ENCODE measurements at regions not wholly inside any gene's neighbourhood (a gene's known extent, or its start where the extent isn't known, plus 50 kb on each side); places are given as distances from the start of the nearest gene placed in this dataset.

- Histone ChIP-seq H3K4me1 (ENCODE audit: control insufficient read depth in 1 of 2, insufficient read depth in 2 of 2, low read length in 2 of 2) (0 out of 4 replicates have a peak, but pooled peaks cover 0 to 3% of the 10 kb centered on the region in 2 experiments), H3K9me3 (ENCODE audit: control insufficient read depth in 1 of 2, insufficient read depth in 1 of 2, low read depth in 1 of 2, low read length in 2 of 2) (no peaks in the 10 kb centered on the region), H3K36me3 (ENCODE audit: control insufficient read depth in 1 of 2, insufficient read depth in 2 of 2, low read length in 2 of 2) (no peaks in the 10 kb centered on the region), H4K20me1 (ENCODE audit: insufficient read depth) (no peaks in the 10 kb centered on the region), H3K4me3 (replicated peaks in 1 of 2; ENCODE audit: low read depth in 1 of 2, low read length in 2 of 2) (no peak overlapping the region), H3K27ac (ENCODE audit: low read depth, low read length) (no peak overlapping the region), H2AFZ (ENCODE audit: low read depth, low read length, poor library complexity, severe bottlenecking) (no peak overlapping the region), H3K9ac (ENCODE audit: low read length) (no peak overlapping the region), H3K4me2 (ENCODE audit: low read length) (no peak overlapping the region), H3K9me2 (ENCODE audit: insufficient read depth) (no peaks in the 10 kb centered on the region), H3K27me3 (ENCODE audit: insufficient read depth, low read length) (peaks cover 9% of the 10 kb centered on the region; the same call in 1 of the 2 replicates), H3K79me2 (ENCODE audit: insufficient read depth, low read length) (no peaks in the 10 kb centered on the region)
- ChIA-PET RAD21 (ENCODE audit: low non-redundant PET in 1 of 2, low total read pairs in 2 of 2, uncharacterized antibody in 2 of 2, unreplicated experiment in 2 of 2) (no interaction called here), POLR2A (no interaction called here), CTCF (no interaction called here)
- ATAC-seq (no peak), DNase-seq (ENCODE audit: low read depth, low spot score) (no peak)
- TF ChIP-seq ATF3 (IDR thresholded peaks at IDR 0.05), result no peak
- no peak for TF ChIP-seq ZNF274 (IDR thresholded peaks at IDR 0.05; ENCODE audit: low read depth, low read length)
- no peak for TF ChIP-seq YY1 (IDR thresholded peaks at IDR 0.05; ENCODE audit: extremely low read depth, insufficient replicate concordance, low read depth, low read length)
- no peak for TF ChIP-seq SIN3A (IDR thresholded peaks at IDR 0.05; ENCODE audit: low read depth)
- TF ChIP-seq ZBTB33 (IDR thresholded peaks at IDR 0.05; ENCODE audit: extremely low read depth, insufficient replicate concordance, low read length), result no peak
- TF ChIP-seq CTCF (IDR thresholded peaks at IDR 0.05 in 2 of 3, conservative IDR thresholded peaks at IDR 0.05 in 1 of 3; ENCODE audit: borderline replicate concordance in 1 of 3, insufficient read depth in 1 of 3, low read depth in 2 of 3, low read length in 2 of 3), result no peak
- no peak for TF ChIP-seq MAX (IDR thresholded peaks at IDR 0.05)
- no peak for TF ChIP-seq TCF7L2 (IDR thresholded peaks at IDR 0.05; ENCODE audit: borderline replicate concordance, extremely low read depth, insufficient read depth, insufficient read length)
- TF ChIP-seq RAD21 (IDR thresholded peaks at IDR 0.05; ENCODE audit: low read depth), result no peak
- no peak for TF ChIP-seq CBX3 (IDR thresholded peaks at IDR 0.05; ENCODE audit: low read depth)
- no peak for TF ChIP-seq REST (IDR thresholded peaks at IDR 0.05; ENCODE audit: low read depth)
- no peak for TF ChIP-seq FOSL1 (IDR thresholded peaks at IDR 0.05; ENCODE audit: low read depth)
- TF ChIP-seq ELF1 (IDR thresholded peaks at IDR 0.05; ENCODE audit: borderline replicate concordance, low read depth), result no peak
- TF ChIP-seq EGR1 (IDR thresholded peaks at IDR 0.05; ENCODE audit: low read depth), result no peak
- no peak for TF ChIP-seq EZH2phosphoT487 (IDR thresholded peaks at IDR 0.05; ENCODE audit: borderline replicate concordance)
- TF ChIP-seq JUND (IDR thresholded peaks at IDR 0.05), result no peak
- intact Hi-C loops (cut with micrococcal nuclease), result no loop called here
- BruUV-seq (replicated peaks), result no TSS peak
Measured at GRCh38 chr10:78455236-78455635, 421.6 kb downstream of the RPS24 start.

Data from HCT116 (cell line).